ENCODE measurements at regions not wholly inside any gene's neighbourhood (a gene's known extent, or its start where the extent isn't known, plus 50 kb on each side); places are given as distances from the start of the nearest gene placed in this dataset.
"Not testable (repeated sequence)": the region's sequence is repeated elsewhere in the genome, so short reads cannot be mapped to it uniquely, and the experiment has no call there.

GRCh38 chr14:45867046-45867894, 614.3 kb upstream of the MIS18BP1 start:
- no peak for DNase-seq (ENCODE audit: low read depth)

- no peak for DNase-seq (ENCODE audit: low read depth)
These were observed 585.6 kb upstream of the MIS18BP1 start for GRCh38 chr14:45838597-45838996.

- DNase-seq (ENCODE audit: low read depth): no peak
These were observed 566.1 kb upstream of the MIS18BP1 start for GRCh38 chr14:45819107-45819506.

GRCh38 chr14:45811155-45811554, 558.2 kb upstream of the MIS18BP1 start:
- DNase-seq (ENCODE audit: low read depth): no peak

GRCh38 chr14:45810152-45810872, 557.3 kb upstream of the MIS18BP1 start:
- no peak for DNase-seq (ENCODE audit: low read depth)

GRCh38 chr14:45807178-45807899, 554.3 kb upstream of the MIS18BP1 start:
- no peak for DNase-seq (ENCODE audit: low read depth)

GRCh38 chr14:45799511-45799910, 546.5 kb upstream of the MIS18BP1 start:
- no peak for DNase-seq (ENCODE audit: low read depth)

GRCh38 chr14:45798659-45799058, 545.7 kb upstream of the MIS18BP1 start:
- no peak for DNase-seq (ENCODE audit: low read depth)

GRCh38 chr14:45796006-45796405, 543.0 kb upstream of the MIS18BP1 start:
- DNase-seq (ENCODE audit: low read depth): not testable (repeated sequence)

GRCh38 chr14:45793081-45793480, 540.1 kb upstream of the MIS18BP1 start:
- no peak for DNase-seq (ENCODE audit: low read depth)

GRCh38 chr14:45790293-45790692, 537.3 kb upstream of the MIS18BP1 start:
- no peak for DNase-seq (ENCODE audit: low read depth)

GRCh38 chr14:45787167-45787566, 534.2 kb upstream of the MIS18BP1 start:
- DNase-seq (ENCODE audit: low read depth): no peak

- DNase-seq (ENCODE audit: low read depth): no peak
These were observed 533.3 kb upstream of the MIS18BP1 start for GRCh38 chr14:45786266-45786665.

GRCh38 chr14:45785240-45785639, 532.2 kb upstream of the MIS18BP1 start:
- DNase-seq (ENCODE audit: low read depth): no peak

GRCh38 chr14:45766247-45766646, 513.2 kb upstream of the MIS18BP1 start:
- DNase-seq (ENCODE audit: low read depth): no peak

- no peak for DNase-seq (ENCODE audit: low read depth)
These were observed 504.7 kb upstream of the MIS18BP1 start for GRCh38 chr14:45757655-45758054.

GRCh38 chr14:45756412-45756811, 503.4 kb upstream of the MIS18BP1 start:
- DNase-seq (ENCODE audit: low read depth): not testable (repeated sequence)

- no peak for DNase-seq (ENCODE audit: low read depth)
These were observed 490.9 kb upstream of the MIS18BP1 start for GRCh38 chr14:45743884-45744283.

- no peak for DNase-seq (ENCODE audit: low read depth)
These were observed 489.2 kb upstream of the MIS18BP1 start for GRCh38 chr14:45742187-45742586.

GRCh38 chr14:45728434-45729225, 475.6 kb upstream of the MIS18BP1 start:
- DNase-seq (ENCODE audit: low read depth): no peak

- no peak for DNase-seq (ENCODE audit: low read depth)
These were observed 474.1 kb upstream of the MIS18BP1 start for GRCh38 chr14:45727133-45727532.

GRCh38 chr14:45721472-45721871, 468.5 kb upstream of the MIS18BP1 start:
- no peak for DNase-seq (ENCODE audit: low read depth)

All from Daoy (cell line).